Hepatic stellate cell (primary cell): ENCODE measurements at regions not wholly inside any gene's neighbourhood (a gene's known extent, or its start where the extent isn't known, plus 50 kb on each side); places are given as distances from the start of the nearest gene placed in this dataset.
A peak's percentile ranks its signal among the peaks of the same experiment; 100 is the strongest.

Experiments
- DNase-seq: peaks from one replicate; pipeline ENCODE4 v3.0.0; 2011; ENCODE audit warnings: low spot score

GRCh38 chr2:228329282-228329681, 147.8 kb upstream of the SPHKAP start:
- DNase-seq = no peak

DNA sequence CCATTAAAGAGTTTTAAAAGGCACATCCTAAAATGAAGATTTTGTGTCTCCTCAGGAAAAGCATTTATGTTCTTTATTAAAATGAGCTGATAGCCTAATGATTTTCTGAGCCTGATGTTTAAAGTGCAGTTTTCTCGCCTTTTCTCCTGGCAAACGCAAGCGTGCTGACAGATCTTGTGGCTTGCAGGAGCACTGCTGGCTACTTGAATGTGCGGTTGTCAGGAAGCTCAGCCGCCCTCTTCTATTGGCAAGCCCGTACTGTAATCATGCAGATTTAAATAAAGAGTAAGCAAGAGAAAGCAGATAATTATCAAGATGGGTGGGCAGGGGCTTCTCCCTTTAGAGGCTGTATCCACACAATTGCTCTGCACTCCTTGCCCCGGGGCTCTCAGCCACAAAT, 139.5 kb upstream of the SPHKAP start:
- no peak for DNase-seq

DNA sequence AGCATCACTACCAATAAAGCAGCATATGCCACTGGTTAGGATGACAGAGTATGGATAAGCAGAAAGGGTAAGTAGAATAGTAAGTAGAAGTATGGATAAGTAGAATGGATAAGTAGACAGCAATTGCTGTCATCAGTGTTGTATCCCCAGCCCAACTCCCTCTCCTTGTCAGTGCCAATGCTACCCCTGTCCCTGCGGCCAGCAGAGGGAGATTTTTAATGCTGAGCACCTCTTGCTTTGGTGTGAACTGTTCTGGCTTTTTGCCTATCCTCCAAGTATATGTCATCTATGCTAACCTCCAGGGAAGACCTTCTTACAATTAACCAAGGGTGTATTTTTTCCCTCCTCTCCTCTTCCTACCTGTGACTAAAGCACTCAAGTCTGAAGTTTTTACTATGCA, 136.7 kb upstream of the SPHKAP start:
- DNase-seq = peak; percentile 12

GRCh38 chr2:228312172-228312571, 130.7 kb upstream of the SPHKAP start:
- DNase-seq = no peak

DNA sequence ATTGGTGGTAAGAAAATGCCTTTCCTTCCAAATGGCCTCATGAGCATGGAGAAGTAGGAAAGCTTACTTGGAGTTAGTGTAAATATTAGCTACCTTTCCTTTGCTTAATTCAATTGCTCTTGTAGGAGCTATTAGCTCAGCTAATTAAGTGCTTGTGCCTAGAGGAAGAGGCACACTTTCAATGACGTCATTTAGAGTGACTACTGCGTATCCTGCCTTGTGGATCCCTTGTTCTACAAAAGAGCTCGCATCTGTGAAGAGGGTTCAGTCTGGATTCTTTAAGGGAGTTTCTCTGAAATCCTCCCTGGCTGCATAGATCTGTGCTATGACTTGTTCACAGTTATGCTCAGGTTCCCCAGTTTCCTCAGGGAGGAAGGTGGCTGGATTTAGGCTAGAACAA, 122.5 kb upstream of the SPHKAP start:
- no peak for DNase-seq

GRCh38 chr2:228283491-228284171, 102.1 kb upstream of the SPHKAP start:
- no peak for DNase-seq

DNA sequence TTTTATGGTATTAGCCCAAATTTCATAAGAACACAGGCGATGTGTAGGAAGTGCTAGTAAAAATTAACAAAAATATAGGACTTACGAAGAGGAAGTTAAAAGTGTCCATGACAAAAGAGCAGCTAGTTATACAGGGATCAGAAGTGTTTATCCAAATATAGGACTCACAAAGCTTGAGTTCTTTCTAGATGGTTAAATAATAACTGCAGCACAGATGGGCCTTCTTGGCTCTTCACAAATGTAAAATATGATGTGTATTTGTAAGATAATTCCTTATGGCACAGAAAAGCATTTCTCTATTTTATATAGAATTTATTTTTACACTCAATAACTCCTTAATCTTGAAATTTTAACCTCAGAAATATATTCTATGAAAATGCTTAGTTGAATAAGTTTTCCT, 100.9 kb upstream of the SPHKAP start:
- no peak for DNase-seq

- no peak for DNase-seq
These were observed 91.7 kb upstream of the SPHKAP start for GRCh38 chr2:228273159-228273558.

GRCh38 chr2:228269351-228269750, 87.9 kb upstream of the SPHKAP start:
- no peak for DNase-seq

DNA sequence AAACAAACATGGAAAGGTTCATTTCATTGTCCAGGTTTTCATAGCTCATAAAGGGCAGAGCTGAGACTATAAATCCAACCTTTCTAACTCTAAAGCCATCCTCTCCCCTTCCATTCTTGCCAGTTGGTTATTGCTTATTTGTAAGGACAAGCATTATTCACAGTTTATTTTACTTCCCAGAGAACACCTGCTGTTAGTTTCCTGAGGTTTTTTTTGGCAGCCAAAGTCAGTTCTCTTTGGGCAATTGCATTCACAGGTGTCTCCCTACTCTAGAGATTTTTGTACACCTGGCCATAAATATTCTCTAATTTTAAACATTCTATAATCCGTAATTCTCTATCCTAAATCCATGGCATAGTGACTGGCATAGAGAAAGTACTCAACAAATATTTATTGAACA, 87.3 kb upstream of the SPHKAP start:
- no peak for DNase-seq

DNA sequence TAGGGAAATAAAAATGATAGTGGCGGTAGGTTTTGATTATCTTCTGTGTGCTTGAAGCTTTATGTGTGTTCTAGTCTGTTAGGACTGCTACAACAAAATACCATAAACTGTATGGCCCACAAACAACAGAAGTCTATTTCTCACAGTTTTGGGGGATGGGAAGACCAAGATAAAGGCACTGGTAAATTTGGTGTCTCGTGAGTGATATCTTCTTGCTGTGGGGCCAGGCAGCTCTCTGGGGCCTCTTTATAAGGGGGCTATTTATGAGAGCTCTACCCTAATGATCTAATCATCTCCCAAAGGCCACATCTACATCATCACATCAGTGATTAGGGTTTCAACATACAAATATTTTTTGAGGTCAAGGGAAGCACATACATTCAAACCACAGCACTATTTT, 86.8 kb upstream of the SPHKAP start:
- no peak for DNase-seq

- DNase-seq = no peak
These were observed 81.7 kb upstream of the SPHKAP start for GRCh38 chr2:228263156-228263555.

GRCh38 chr2:228261546-228261945, 80.1 kb upstream of the SPHKAP start:
- DNase-seq = no peak

DNA sequence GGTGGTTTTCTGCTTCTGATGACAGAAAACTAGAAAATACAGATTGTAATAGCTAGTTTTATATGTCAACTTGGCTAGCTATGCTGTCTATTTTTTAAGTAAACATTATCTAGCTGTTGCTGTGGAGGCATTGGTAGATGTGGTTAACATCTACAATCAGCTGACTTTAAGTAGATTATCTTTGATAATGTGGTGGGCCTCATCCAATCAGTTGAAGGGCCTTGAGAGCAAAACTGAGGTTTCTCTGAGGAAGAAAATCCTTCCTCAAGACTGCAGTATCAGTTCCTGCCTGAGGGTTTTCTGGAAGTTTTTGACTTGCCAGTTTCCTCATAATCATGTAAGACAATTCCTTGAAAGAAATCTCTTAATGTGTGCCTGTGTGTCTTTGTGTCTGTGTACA, 75.9 kb upstream of the SPHKAP start:
- DNase-seq = no peak

DNA sequence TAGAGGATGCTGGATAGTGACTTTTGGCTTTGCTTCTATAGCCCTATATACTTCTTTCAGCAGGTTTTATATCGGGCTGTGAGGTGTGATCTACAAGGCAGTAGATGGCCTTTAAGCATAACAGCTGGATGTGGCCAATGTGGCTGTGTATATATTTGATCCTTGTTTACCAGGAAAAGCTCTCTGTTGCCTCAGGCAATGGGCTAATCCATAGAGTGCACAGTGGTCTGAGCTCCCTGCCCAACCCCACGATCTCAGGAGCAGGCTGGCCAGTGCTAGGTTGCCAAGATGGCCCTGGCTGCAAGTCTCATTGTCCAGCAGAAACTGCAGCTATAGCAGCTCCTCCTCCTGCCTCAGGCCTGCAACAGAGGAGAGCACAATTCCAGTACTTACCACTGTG, 72.3 kb upstream of the SPHKAP start:
- no peak for DNase-seq

- DNase-seq = no peak
These were observed 65.8 kb upstream of the SPHKAP start for GRCh38 chr2:228247335-228247734.

DNA sequence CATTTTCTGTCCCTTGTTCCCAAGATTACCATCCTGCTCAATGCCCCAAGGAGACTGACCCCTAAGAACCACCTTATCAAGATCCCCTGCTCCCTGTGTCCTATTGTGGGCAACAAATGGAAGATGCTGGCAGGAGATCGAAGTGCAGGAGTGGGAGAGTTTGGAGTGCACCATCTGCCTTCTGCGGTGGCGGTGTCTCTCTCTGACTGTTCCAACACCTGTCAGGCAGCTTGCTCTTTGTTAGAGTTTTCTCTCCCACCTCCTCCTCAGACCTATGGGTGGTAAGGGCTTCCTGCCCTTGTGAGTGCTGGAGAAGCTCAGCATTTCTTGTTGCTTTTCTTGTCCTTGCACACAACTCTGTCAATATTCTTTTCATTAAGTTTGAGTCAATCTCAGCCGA, 64.1 kb upstream of the SPHKAP start:
- DNase-seq = no peak

GRCh38 chr2:228242591-228242990, 61.1 kb upstream of the SPHKAP start:
- no peak for DNase-seq

DNA sequence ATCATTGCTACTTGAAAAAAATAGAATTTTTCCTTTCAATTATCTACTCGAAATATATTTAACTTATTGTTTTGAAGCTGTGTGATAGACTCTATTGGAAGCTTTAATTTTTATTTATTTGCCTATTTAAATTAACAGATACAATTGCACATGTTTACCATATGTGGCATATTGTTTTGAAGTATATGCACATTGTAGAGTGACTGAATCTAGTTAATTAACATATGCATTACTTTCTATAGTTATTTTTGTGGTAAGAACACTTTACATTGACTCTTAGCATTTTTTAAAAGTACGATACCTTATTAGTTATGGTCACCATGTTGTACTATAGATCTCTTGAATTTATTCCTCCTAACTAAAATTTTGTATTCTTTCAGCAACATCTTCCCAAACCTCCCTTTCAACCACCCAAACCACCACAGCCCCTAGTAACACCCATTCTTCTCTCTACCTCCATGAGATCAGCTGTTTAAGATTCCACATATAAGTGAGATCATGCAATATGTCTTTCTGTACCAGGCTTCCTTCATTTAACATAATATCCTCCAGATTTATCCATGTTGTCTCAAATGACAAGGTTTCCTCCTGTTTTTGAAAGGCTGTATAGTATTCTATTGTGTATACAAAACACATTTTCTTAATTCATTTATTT, 58.5 kb upstream of the SPHKAP start:
- no peak for DNase-seq

DNA sequence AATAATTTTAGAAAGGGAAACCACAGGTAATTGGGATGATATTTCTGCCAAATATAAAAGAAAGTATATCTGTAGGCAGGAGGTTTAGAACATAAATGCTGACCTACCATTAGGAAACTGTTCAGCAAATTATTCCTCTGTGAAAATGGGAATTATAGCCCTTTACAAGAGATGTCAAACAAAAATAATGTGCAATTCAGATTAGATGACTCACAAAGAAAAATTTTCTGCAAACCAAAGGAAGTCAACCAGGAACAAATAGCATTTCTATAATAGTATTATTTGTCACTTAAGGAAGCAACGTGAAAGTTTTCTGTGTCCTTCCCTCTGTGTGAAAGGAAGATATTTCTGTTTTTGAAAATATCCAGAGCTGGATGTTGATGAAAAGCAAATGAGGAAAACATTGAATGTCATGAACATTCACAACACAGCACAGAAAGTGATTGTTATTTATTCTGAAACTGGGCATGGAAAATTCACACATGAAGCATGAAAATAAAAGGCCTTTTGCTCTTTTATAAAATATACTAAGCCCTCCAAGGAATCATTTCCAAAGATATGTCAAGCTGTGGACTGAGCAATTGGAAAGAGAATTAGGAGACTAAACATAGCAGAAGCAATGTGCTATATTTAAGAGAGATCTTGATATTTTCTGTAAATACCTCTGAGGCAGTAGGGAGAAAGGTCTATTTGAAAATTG, 57.9 kb upstream of the SPHKAP start:
- no peak for DNase-seq
